ENCODE measurements at regions not wholly inside any gene's neighbourhood (a gene's known extent, or its start where the extent isn't known, plus 50 kb on each side); places are given as distances from the start of the nearest gene placed in this dataset.
"Not testable (repeated sequence)": the region's sequence is repeated elsewhere in the genome, so short reads cannot be mapped to it uniquely, and the experiment has no call there.

DNA sequence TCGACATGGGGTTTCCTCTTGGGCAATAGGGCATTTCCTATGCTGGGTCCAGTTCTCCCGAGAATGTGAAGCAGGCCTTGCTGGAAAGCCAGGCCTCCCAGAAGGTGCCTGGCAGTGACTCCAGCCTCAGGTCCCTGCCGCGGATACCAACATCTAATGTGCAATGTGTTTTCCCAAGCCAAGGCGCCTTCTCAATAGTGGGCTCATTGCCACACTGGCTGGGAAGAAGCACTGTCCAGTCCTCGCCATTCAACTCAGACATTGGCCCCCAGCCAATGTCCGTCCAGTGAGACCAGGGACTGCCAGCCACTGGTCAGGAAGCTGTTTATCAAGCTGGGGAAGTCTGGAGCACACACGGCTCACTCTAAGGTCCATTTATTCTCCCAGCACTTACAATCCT lies 317.9 kb downstream of the ANAPC1 start:
- not testable (repeated sequence) for TF ChIP-seq EZH2phosphoT487 (IDR thresholded peaks at IDR 0.05; ENCODE audit: low read depth)
- TF ChIP-seq, protein P1, sequence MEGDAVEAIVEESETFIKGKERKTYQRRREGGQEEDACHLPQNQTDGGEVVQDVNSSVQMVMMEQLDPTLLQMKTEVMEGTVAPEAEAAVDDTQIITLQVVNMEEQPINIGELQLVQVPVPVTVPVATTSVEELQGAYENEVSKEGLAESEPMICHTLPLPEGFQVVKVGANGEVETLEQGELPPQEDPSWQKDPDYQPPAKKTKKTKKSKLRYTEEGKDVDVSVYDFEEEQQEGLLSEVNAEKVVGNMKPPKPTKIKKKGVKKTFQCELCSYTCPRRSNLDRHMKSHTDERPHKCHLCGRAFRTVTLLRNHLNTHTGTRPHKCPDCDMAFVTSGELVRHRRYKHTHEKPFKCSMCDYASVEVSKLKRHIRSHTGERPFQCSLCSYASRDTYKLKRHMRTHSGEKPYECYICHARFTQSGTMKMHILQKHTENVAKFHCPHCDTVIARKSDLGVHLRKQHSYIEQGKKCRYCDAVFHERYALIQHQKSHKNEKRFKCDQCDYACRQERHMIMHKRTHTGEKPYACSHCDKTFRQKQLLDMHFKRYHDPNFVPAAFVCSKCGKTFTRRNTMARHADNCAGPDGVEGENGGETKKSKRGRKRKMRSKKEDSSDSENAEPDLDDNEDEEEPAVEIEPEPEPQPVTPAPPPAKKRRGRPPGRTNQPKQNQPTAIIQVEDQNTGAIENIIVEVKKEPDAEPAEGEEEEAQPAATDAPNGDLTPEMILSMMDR (IDR thresholded peaks at IDR 0.05; ENCODE audit: low read depth, low read length) = not testable (repeated sequence)

Data from OCI-LY3 (cell line).